ENCODE measurements at regions not wholly inside any gene's neighbourhood (a gene's known extent, or its start where the extent isn't known, plus 50 kb on each side); places are given as distances from the start of the nearest gene placed in this dataset.

DNA sequence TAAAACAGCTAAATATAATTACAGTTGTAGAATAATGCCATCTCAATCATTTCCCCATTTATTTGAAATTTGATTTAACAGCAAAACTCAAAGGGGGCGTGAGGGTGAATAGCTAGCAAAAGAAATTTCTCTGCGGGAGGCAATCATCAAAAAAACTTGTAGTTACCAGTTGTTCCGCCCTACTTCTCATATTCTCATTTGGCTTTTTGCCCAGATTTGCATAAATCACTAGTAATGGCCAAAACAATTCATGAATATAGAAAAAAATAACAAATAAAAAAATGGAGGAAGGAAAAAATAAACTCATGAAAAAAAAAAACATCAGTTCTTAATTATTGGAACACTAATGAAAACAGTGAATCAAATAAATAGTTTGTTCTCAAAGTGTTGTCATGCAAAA lies 722.6 kb upstream of the KIF2B start:
- no peak overlapping the region for H3K4me3 ChIP-seq
- no peak overlapping the region for H3K27ac ChIP-seq
- DNase-seq (ENCODE audit: low spot score), result no peak
- TF ChIP-seq, protein P1, sequence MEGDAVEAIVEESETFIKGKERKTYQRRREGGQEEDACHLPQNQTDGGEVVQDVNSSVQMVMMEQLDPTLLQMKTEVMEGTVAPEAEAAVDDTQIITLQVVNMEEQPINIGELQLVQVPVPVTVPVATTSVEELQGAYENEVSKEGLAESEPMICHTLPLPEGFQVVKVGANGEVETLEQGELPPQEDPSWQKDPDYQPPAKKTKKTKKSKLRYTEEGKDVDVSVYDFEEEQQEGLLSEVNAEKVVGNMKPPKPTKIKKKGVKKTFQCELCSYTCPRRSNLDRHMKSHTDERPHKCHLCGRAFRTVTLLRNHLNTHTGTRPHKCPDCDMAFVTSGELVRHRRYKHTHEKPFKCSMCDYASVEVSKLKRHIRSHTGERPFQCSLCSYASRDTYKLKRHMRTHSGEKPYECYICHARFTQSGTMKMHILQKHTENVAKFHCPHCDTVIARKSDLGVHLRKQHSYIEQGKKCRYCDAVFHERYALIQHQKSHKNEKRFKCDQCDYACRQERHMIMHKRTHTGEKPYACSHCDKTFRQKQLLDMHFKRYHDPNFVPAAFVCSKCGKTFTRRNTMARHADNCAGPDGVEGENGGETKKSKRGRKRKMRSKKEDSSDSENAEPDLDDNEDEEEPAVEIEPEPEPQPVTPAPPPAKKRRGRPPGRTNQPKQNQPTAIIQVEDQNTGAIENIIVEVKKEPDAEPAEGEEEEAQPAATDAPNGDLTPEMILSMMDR (IDR thresholded peaks at IDR 0.05), result no peak

DNA sequence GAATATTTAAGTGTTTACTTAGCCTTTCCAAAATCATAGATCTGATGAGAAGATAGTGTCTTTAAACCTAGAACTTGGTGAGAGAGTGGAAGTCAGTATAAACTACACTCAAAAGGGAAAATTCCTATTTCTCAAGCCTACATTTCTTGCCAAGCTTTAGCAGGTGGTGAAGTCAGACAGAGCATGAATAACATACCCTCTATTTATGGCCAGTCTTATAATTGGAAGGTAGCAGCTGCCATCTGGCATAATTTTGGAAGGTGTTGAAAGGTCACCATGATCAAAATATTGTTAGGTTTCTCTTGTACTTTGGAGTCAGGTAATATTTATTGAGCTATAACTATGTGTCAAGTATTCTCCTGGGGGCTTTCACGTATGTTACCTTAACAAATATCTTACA lies 729.3 kb upstream of the KIF2B start:
- Histone ChIP-seq H3K4me3 (no peak overlapping the region), H3K27ac (no peak overlapping the region)
- TF ChIP-seq, protein P1 (IDR thresholded peaks at IDR 0.05), result no peak
- DNase-seq (ENCODE audit: low spot score), result no peak

DNA sequence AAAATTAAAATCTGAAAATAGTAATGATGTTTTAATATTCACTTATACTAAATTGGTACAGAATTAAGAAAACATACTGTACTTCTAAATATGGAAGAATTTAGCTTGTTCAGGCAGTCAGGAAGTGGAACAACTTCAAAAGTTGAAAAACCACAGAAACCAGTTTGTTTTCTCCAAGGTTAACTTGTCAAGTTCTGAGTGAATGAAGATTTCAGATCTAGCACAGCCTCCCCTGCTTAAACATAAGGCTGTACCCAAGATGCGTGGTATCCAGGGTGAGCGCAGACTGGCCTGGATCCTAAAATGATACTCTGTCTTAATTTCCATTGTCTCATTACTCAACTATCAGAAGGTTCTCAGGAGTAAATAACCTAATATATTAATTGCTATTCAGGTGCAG lies 730.7 kb upstream of the KIF2B start:
- DNase-seq (ENCODE audit: low spot score), result no peak
- TF ChIP-seq, protein P1 (IDR thresholded peaks at IDR 0.05), result no peak
- H3K4me3 ChIP-seq, result no peak overlapping the region
- no peak overlapping the region for H3K27ac ChIP-seq

DNA sequence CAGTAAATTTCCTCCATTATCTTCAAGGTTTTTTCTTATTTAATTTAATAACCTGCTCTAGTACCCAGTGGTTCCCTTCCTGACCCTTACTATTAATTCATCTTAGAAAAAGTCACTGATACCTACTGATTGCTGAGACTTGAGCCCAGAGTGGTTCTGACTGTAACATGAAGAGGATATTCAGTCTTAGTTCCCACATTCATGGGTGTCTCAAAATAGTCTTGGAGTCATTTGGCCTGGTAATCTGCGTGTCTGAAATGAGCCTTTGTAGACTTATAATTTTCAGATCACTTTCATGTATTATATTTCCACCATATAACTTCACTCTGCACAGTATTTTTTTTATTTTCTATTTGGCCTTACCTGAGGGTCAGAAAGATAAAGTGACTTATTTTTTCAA lies 732.0 kb upstream of the KIF2B start:
- H3K4me3 ChIP-seq, result no peak overlapping the region
- TF ChIP-seq, protein P1 (IDR thresholded peaks at IDR 0.05), result no peak
- no peak overlapping the region for H3K27ac ChIP-seq
- DNase-seq (ENCODE audit: low spot score), result no peak

DNA sequence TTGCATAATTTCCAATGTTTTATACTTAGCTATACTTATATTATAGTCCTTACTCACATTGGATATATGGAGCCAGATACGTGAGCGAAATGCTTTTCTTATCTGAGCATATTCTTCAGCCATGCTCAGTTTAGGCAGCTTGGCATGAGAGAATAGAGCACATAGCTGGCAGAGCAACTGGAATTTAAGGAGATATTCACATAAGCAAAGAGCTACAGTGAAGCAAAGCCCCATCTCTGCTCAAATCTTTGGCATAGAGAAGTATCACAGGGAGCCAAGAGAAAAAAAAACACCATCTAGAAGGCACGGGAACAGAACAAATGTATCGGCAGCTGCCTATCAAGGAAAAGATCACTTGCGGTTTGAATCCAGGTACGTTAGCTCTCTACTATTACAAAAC lies 734.2 kb upstream of the KIF2B start:
- DNase-seq (ENCODE audit: low spot score), result no peak
- Histone ChIP-seq H3K27ac (no peak overlapping the region), H3K4me3 (no peak overlapping the region)
- TF ChIP-seq, protein P1 (IDR thresholded peaks at IDR 0.05), result no peak

DNA sequence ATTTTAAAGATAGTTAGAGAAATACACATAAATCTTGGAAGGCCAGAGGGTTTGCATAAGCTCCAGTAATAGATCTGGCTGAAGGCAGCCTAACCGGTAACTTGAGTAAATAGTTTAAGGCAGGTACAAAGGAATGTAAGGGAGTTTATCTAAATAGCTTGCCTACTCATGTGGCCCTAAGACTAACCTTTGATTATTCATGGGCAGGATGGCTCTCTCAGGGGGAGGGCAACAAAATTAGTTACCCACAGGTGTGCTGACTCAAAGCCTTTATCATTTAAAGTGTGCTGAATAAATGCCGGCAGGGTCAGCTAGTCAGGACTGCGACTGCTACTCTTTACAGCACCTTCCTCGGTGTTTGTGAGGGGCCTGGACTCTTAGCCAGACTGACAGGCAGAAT lies 761.3 kb upstream of the KIF2B start:
- no peak overlapping the region for H3K27ac ChIP-seq
- no peak for DNase-seq (ENCODE audit: low spot score)
- H3K4me3 ChIP-seq, result no peak overlapping the region
- TF ChIP-seq, protein P1 (IDR thresholded peaks at IDR 0.05), result no peak

DNA sequence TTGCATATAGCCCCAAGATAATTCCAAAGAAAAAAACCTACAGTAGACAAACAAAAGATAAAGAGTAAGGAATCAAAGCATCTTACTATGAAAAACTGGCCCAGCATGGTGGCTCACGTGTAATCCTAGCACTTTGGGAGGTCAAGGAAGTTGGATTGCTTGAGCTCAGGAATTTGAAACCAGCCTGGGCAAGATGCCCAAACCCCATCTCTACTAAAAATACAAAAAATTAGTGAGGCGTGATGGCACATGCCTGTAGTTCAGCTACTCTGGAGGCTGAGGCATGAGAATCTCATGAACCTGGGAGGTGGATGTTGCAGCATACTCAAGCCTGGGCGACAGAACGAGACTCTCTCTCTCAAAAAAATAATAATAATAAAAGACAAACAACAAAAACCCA lies 764.7 kb upstream of the KIF2B start:
- Histone ChIP-seq H3K27ac (no peak overlapping the region), H3K4me3 (no peak overlapping the region)
- TF ChIP-seq, protein P1 (IDR thresholded peaks at IDR 0.05), result no peak
- DNase-seq (ENCODE audit: low spot score), result no peak
